ENCODE measurements at regions not wholly inside any gene's neighbourhood (a gene's known extent, or its start where the extent isn't known, plus 50 kb on each side); places are given as distances from the start of the nearest gene placed in this dataset.

- DNase-seq, result no peak
These were observed 148.5 kb downstream of the PHETA1 start for GRCh38 chr12:111220363-111220762.

GRCh38 chr12:111219440-111219839 lies 149.5 kb downstream of the PHETA1 start:
- DNase-seq, result no peak

GRCh38 chr12:111218499-111218898 lies 150.4 kb downstream of the PHETA1 start:
- DNase-seq, result no peak

- DNase-seq, result no peak
These were observed 152.3 kb downstream of the PHETA1 start for GRCh38 chr12:111216387-111217159.

- no peak for DNase-seq
These were observed 153.0 kb downstream of the PHETA1 start for GRCh38 chr12:111215881-111216280.

- DNase-seq, result no peak
These were observed 154.5 kb downstream of the PHETA1 start for GRCh38 chr12:111214401-111214800.

GRCh38 chr12:111213561-111213960 lies 155.3 kb downstream of the PHETA1 start:
- no peak for DNase-seq

- no peak for DNase-seq
These were observed 156.0 kb downstream of the PHETA1 start for GRCh38 chr12:111212814-111213456.

- DNase-seq, result no peak
These were observed 156.8 kb downstream of the PHETA1 start for GRCh38 chr12:111211910-111212757.

GRCh38 chr12:111209811-111210210 lies 159.1 kb downstream of the PHETA1 start:
- no peak for DNase-seq

- DNase-seq, result no peak
These were observed 161.1 kb downstream of the PHETA1 start for GRCh38 chr12:111207761-111208160.

- no peak for DNase-seq
These were observed 164.1 kb downstream of the PHETA1 start for GRCh38 chr12:111204788-111205241.

- DNase-seq, result no peak
These were observed 164.9 kb downstream of the PHETA1 start for GRCh38 chr12:111203969-111204368.

- DNase-seq, result no peak
These were observed 165.4 kb downstream of the PHETA1 start for GRCh38 chr12:111203446-111203845.

GRCh38 chr12:111202237-111202915 lies 166.5 kb downstream of the PHETA1 start:
- DNase-seq, result no peak

- DNase-seq, result no peak
These were observed 167.2 kb downstream of the PHETA1 start for GRCh38 chr12:111201495-111202236.

GRCh38 chr12:111201036-111201435 lies 167.9 kb downstream of the PHETA1 start:
- no peak for DNase-seq

- no peak for DNase-seq
These were observed 171.4 kb downstream of the PHETA1 start for GRCh38 chr12:111197376-111197944.

- no peak for DNase-seq
These were observed 172.4 kb downstream of the PHETA1 start for GRCh38 chr12:111196532-111196931.

- no peak for DNase-seq
These were observed 173.6 kb downstream of the PHETA1 start for GRCh38 chr12:111195316-111195715.

- DNase-seq, result no peak
These were observed 174.2 kb downstream of the PHETA1 start for GRCh38 chr12:111194703-111195051.
